Osteoblast (primary cell): ENCODE measurements at regions not wholly inside any gene's neighbourhood (a gene's known extent, or its start where the extent isn't known, plus 50 kb on each side); places are given as distances from the start of the nearest gene placed in this dataset.

Source experiments
- DNase-seq: peaks from one replicate; pipeline ENCODE4 v3.0.0; 2011; ENCODE audit warnings: low spot score, mixed read lengths; ENCODE audit not compliant: insufficient read length; ENCODE audit errors: missing footprints
- H2AFZ ChIP-seq: 2 replicates; pipeline ENCODE4 v1.6.0; 2011; ENCODE audit warnings: mild to moderate bottlenecking, low read length
- H3K27ac ChIP-seq: 2 replicates; pipeline ENCODE4 v1.5.1; 2011; ENCODE audit warnings: mild to moderate bottlenecking, low read depth, low read length, moderate library complexity
- H3K27me3 ChIP-seq: 2 replicates; pipeline ENCODE4 v1.6.0; 2012; ENCODE audit warnings: mild to moderate bottlenecking, control low read depth, inconsistent platforms, low read length, moderate library complexity; ENCODE audit not compliant: insufficient read depth
- H3K36me3 ChIP-seq: 2 replicates; pipeline ENCODE4 v1.5.1; 2011; ENCODE audit warnings: mild to moderate bottlenecking, low read length, control low read depth, moderate library complexity; ENCODE audit not compliant: insufficient read depth
- H3K4me1 ChIP-seq: 2 replicates; pipeline ENCODE4 v1.5.1; 2011; ENCODE audit warnings: mild to moderate bottlenecking, low read length, control low read depth, moderate library complexity; ENCODE audit not compliant: insufficient read depth
- H3K4me2 ChIP-seq: 2 replicates; pipeline ENCODE4 v1.6.0; 2011; ENCODE audit warnings: mild to moderate bottlenecking, low read length; ENCODE audit not compliant: insufficient read depth
- H3K4me3 ChIP-seq: fragments of 200-600 bp; sonication (generic); 3 replicates; pipeline ENCODE4 v1.5.1; 2012; ENCODE audit warnings: mild to moderate bottlenecking, low read length, inconsistent platforms; ENCODE audit not compliant: insufficient read depth
- H3K79me2 ChIP-seq: 2 replicates; pipeline ENCODE4 v1.6.0; 2012; ENCODE audit warnings: mild to moderate bottlenecking, low read length, control low read depth, inconsistent platforms; ENCODE audit not compliant: insufficient read depth
- H3K9me3 ChIP-seq: 2 replicates; pipeline ENCODE4 v1.5.1; 2011; ENCODE audit warnings: low read depth, low read length, control low read depth
- H4K20me1 ChIP-seq: 2 replicates; pipeline ENCODE4 v1.6.0; 2012; ENCODE audit warnings: mild to moderate bottlenecking, low read length, control low read depth; ENCODE audit not compliant: insufficient read depth
- CTCF ChIP-seq: IDR thresholded peaks from 2 replicates; pipeline ENCODE4 v1.5.1; 2011; ENCODE audit warnings: mild to moderate bottlenecking, low read depth, low read length, moderate library complexity; ENCODE audit errors: extremely low read depth

GRCh38 chr22:49357661-49358440 is 469.8 kb downstream of the BRD1 start:
- H3K27ac ChIP-seq: no peak overlapping the region
- no peak for TF ChIP-seq CTCF
- no peaks in the 10 kb centered on the region for H3K27me3 ChIP-seq
- H3K79me2 ChIP-seq: no peaks in the 10 kb centered on the region
- H3K36me3 ChIP-seq: no peaks in the 10 kb centered on the region
- no peak overlapping the region for H2AFZ ChIP-seq
- H3K4me2 ChIP-seq: no peak overlapping the region
- no peaks in the 10 kb centered on the region for H3K9me3 ChIP-seq
- H3K4me1 ChIP-seq: no peaks in the 10 kb centered on the region
- no peak for DNase-seq
- H3K4me3 ChIP-seq: no peak overlapping the region
- no peaks in the 10 kb centered on the region for H4K20me1 ChIP-seq

- H3K27ac ChIP-seq: no peak overlapping the region
- no peaks in the 10 kb centered on the region for H3K4me1 ChIP-seq
- H2AFZ ChIP-seq: no peak overlapping the region
- no peak overlapping the region for H3K4me3 ChIP-seq
- H4K20me1 ChIP-seq: no peaks in the 10 kb centered on the region
- no peak for DNase-seq
- H3K4me2 ChIP-seq: no peak overlapping the region
- no peaks in the 10 kb centered on the region for H3K36me3 ChIP-seq
- no peak for TF ChIP-seq CTCF
- no peaks in the 10 kb centered on the region for H3K27me3 ChIP-seq
- no peaks in the 10 kb centered on the region for H3K9me3 ChIP-seq
- H3K79me2 ChIP-seq: no peaks in the 10 kb centered on the region
Observed at GRCh38 chr22:49356428-49356827, 471.2 kb downstream of the BRD1 start.

- no peak overlapping the region for H2AFZ ChIP-seq
Observed at GRCh38 chr22:49355211-49355920, 472.3 kb downstream of the BRD1 start.

More at GRCh38 chr22:49355211-49355920, 472.3 kb downstream of the BRD1 start:
- no peak for DNase-seq
- Histone ChIP-seq H3K4me2 (no peak overlapping the region), H3K27me3 (no peaks in the 10 kb centered on the region), H3K36me3 (no peaks in the 10 kb centered on the region), H3K9me3 (no peaks in the 10 kb centered on the region), H3K79me2 (no peaks in the 10 kb centered on the region), H3K4me3 (no peak overlapping the region), H3K27ac (no peak overlapping the region), H3K4me1 (no peaks in the 10 kb centered on the region), H4K20me1 (no peaks in the 10 kb centered on the region)
- no peak for TF ChIP-seq CTCF
